NCI-H82 treated with DMSO at 0.1 percent for 48 hours (cell line): ENCODE measurements at regions not wholly inside any gene's neighbourhood (a gene's known extent, or its start where the extent isn't known, plus 50 kb on each side); places are given as distances from the start of the nearest gene placed in this dataset.

ENCODE experiments used
- DNase-seq: peaks from one replicate; lab custom pipeline; 2025; ENCODE audit not compliant: unreplicated experiment; lab: John Stamatoyannopoulos, UW

DNA sequence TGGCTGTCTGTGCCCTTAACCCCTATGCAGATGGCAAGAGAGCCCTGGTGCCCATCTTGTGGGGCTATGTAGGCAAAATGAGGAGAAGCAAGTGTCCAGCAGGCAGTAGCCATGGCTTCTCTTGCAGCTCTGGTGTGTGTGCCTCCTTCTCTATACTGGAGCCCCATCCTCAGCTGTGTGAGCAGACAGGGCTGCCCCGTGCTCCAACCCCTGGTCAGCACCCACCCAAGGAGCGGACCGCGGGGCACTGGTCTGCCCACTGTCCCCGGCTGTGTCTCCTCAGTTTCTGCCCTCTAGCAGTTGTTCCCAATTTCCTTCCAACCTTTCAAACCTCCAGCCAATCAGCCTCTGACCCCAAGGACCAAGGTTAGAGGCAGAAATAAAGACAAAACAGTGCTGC is 134.9 kb upstream of the GLI2 start:
- no peak for DNase-seq

DNA sequence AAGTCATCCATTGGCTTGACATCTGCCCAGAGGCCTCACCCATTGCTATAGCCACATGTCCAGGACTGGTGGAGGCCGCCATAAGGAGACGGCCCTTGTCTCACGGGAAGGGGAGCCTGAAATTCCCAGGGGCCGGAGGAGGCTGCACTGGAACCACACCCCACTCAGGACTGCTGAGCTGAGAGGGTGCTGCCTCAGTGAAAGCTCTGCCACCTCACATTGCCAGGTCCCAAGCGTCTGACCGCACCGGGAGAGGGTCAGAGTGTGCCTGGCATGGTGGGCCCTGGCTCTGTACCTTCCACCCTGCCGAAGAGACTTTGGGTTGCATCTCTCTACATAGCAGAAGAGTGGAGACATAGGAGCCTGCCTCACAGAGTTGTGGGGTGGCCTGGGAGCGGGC is 134.1 kb upstream of the GLI2 start:
- DNase-seq = no peak

DNA sequence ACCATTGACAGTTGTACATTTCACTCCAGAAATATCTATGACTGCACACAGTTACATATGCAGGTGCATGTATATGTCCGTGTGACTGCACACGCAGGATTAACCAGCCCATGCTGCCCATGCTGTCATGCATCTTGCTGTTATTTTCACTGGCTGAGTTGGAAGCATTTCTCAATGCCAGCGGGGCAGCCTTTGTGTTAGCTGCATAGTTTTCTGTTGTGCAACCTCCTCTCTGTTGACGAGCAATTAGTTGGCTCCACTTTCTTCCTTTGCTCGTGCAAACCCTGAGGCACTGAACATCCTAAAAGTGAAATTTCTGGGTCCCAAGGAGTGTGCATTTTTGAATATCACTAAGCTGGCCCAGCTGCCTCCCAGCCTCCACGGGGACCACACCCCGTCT is 133.4 kb upstream of the GLI2 start:
- DNase-seq = no peak

GRCh38 chr2:120604767-120605166 is 130.9 kb upstream of the GLI2 start:
- DNase-seq = no peak

DNA sequence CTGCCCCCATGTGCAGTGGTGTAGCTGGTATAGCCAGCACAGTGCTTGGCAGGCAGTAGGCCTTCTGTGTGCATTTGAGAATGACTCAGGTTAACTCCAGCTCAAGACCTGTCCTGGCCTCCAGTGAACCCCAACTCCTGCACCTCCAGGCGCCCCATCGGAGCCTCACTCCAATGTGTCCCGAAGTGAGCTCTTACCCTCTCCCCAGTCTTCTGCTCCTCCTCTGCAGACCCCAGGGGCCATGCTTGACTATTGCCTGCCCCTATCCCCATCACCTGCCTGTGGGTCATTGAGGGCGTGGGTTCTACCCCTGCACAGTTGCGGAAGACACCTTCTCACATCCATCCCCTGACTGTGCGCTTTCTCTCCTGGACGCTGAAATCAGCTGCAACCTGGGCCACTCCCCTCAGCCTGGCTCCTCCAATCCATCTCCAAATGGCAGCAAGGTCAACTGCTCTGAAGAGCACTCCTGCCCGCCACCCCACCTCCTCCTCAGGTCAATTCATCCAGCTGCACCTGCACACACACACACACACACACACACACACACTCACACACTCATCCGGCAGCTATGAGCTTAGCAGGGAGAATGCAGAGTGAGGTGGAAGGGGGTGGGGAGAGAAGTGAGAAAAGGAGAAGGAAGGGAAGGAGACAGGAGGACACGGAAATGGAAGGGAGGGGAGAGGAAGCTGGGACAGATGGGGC is 130.3 kb upstream of the GLI2 start:
- DNase-seq = no peak

DNA sequence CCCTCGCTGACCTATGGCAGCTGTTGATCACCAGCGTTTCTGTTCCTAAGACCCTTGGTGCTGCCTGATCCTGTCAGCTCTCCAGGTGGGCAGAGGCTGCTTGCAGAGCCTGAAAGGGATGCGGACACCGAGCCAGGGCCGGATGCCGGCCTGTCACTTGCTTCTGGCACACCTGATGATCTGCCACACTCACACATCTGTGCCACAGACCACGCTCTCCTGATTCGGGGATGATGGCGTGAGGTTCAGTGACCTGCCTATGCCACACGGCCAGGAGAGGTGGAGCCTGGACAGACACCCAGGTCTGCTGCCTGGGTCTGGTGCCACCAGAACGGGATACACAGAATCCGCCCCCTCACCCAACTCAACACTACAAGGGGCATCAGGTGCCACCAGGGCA is 129.4 kb upstream of the GLI2 start:
- DNase-seq = no peak

- DNase-seq = no peak
These were observed 128.7 kb upstream of the GLI2 start for GRCh38 chr2:120606931-120607330.

DNA sequence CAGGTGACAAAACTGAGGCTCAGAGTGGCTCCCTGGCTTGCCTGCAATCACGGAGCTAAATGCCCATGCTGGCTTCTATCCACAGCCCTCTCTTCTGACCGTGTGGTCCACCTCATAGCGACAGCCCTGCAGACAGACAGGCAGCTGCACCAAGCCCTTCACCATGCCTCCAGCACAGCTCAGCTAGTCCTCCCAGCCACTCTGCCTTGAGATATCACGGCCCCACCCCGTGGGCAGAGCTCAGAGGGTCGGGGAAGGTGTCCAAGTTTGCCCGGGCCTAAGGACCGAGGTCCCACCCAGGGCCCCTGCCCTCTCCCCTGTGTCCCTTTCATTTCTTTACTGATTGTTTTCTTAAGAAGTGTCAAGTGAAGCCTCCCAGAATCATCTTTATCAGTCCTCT is 128.2 kb upstream of the GLI2 start:
- no peak for DNase-seq

GRCh38 chr2:120607996-120608395 is 127.7 kb upstream of the GLI2 start:
- DNase-seq = no peak

DNA sequence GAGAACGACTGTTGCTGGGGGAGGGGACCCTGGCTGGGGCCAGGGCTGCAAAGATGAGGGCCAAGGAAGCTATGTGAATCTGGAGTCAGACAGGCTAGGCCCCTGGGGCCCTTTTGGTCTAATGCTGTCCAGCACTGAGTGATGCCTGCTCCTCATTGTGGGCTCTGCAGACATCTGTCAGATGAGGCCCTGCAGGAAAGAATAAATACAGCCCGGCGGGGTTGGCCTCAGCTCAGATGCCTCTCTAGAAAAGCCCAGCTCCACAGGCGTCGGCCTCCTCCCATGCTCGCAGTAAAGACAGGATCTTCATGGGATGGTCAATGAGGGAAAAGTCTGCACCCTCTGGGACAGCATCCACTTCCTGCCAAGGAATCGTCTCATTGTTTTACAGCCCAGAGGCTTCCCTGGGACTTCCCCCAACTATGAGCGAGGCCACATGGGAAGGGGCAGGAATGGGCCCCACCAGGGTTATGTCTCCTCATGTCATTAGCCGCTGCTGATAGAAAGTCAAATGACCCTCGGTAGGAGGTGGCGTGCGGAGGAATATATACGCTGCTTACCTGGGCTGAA is 125.8 kb upstream of the GLI2 start:
- no peak for DNase-seq

DNA sequence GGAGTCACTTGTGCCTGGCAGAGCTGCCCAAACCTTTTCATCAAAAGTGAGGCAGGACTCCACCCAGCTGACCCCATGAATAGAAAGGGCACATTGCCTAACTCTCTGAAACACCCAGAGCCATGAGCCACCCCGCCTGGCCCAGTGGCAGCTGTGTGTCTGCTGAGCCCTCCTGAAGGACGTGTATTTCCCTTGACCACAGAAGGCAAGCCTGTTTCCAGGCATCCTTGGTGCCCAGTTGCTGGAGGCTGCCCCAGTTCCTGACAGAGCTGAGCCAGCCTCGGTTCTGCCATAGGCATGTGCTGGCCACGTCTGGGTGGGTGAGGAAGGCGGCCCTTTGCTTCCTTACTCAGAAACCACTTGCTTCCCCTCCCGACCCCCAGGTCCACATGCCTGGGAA is 124.7 kb upstream of the GLI2 start:
- DNase-seq = no peak

- no peak for DNase-seq
These were observed 123.7 kb upstream of the GLI2 start for GRCh38 chr2:120611961-120612360.

- no peak for DNase-seq
These were observed 123.2 kb upstream of the GLI2 start for GRCh38 chr2:120612471-120612870.

DNA sequence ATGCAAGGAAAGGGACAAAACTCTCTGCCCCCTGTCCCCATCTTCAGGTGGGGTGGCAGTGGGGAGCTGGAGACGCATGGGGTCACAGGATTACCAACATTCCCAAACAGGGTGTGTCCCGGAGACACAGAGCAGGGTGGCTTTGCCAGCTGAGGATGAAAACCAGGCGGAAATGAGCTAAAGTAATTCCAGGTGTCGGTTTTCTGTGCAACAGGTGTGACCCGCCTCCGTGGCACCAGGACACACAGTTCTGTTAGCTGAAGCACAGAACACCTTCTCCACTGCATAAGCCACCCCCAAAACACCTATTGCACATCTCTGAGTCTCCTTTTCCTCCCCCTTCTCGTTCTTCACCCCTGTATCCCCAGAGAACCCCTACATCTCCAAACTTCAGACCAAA is 122.7 kb upstream of the GLI2 start:
- no peak for DNase-seq

DNA sequence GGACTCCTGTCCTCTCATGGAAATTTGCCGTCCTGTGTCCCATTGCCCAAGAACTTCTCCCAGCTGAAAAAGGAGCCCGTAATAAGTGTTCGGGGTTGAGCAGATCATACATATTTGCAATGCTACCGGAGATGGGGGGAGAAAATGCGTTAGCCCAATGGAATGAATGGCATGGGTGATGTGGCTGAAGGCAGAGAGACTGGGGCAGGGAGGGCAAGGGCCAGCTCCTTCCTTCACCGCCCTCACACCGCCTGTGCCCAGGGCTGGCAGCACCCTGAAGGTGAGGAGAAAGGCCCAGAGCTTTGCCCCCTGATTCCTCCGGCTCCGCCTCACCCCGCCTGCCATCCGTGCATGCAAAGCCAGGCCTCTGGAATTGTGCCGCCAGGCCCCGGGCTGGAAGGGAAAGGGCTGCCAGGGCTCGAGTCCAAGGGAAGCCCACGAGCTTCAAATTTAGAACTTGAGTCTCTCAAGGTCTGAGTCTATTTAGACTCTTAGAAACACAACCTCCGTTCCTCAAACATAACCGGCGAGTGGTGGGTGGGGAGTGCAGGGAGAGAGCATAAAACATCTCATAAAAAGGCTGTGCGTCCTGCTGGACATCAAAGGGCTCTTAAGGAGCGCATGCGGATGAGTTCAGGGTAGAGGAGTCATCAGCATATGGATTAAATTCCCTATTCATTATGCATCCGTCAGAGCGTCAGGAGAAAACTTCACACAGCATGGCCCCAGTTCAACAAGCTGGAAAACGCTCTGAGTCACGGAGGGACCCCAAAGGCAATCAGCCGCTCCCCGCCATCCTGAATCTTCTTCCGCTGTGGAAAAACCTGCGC is 121.7 kb upstream of the GLI2 start:
- DNase-seq = no peak

DNA sequence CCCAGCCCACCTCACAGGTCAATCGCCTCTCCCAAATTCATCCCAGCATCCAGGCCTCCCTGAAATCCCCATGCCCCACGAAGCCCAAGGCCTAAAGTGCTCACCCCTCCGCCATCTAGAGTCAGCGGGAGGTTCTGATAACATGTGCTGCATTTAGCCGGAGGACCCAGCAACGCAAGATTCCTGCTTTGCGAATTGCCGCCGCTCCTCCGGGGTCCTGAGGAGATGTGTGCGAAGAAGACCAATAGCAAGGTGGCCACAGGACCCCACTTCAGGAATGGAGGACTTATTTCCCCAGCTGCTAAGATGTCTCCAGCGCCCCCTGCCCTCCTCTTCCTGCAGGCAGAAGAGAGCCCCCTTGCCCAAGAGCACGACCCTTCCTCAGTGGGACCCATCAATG is 120.8 kb upstream of the GLI2 start:
- DNase-seq = no peak

DNA sequence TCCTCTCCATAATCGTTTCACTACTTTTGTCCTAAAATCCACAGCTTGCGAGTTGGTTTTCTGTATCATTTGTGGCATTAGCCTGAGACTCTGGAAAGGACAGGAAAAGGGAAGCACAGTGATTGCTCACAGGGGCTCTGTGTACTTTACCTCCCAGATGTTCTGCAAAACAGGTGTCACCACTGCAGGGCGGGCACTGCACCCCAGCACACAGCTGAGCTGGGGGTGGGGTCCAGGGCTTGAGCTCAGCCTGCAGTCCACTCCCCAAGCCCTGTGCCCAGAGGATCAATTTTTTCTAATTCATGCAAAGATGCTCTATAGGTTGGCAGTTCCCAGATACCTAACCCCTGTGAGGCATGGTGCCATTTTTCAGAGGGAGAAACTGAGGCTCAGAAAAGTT is 119.4 kb upstream of the GLI2 start:
- no peak for DNase-seq

DNA sequence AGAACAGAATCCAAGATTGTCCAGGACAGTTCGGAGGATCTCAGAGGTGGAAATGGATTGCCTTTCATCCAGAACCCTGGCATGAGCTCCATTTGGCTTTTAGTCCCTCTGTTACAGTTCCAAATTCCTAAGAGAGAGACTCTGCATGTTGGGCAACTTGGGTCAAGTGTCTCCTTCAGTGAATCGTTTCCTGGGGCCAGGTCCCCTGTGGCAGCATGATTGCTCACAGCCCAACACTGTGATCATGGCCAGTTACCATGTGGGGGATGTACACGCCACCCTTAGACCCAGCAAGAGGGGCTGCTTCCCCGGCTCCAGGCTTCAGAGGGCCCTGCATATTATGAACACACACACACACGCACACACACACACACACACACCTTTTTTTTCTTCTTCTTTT is 118.6 kb upstream of the GLI2 start:
- no peak for DNase-seq

DNA sequence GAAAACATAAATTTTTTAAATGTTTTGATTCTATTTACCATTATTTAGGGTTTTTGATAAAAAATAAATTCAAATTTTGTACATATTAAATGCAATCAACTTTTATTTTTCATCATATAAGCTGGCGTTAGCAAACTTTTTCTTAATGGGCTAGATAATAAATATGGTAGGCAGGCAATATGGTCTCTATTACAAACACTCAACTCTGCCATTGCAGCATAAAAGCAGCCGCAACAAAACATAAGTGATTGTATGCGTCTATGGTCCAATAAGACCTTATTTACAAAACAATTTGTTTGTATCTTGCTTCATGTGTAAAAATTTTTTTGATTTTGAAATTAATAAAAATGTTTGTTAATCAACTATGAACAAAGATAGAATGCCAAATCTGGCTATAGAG is 116.8 kb upstream of the GLI2 start:
- DNase-seq = no peak

DNA sequence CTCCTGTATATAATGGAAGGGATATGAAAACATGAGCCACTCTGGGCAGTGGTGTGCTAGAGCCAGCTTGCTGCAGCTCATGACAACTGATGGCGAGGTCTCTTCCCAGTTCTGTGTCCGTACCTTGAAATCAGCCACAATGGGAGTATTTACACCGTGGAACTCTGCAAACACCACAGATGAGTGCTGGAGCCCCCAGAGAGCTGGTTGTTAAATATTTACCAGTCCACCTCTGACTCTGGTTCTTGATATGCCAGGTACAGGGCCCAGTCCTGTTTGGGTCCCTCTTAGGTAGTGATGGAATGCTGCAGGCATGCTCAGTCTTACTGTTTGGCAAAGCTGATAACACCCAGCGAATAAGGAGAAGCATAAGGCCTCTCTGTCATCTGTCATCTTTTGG is 116.1 kb upstream of the GLI2 start:
- DNase-seq = no peak

DNA sequence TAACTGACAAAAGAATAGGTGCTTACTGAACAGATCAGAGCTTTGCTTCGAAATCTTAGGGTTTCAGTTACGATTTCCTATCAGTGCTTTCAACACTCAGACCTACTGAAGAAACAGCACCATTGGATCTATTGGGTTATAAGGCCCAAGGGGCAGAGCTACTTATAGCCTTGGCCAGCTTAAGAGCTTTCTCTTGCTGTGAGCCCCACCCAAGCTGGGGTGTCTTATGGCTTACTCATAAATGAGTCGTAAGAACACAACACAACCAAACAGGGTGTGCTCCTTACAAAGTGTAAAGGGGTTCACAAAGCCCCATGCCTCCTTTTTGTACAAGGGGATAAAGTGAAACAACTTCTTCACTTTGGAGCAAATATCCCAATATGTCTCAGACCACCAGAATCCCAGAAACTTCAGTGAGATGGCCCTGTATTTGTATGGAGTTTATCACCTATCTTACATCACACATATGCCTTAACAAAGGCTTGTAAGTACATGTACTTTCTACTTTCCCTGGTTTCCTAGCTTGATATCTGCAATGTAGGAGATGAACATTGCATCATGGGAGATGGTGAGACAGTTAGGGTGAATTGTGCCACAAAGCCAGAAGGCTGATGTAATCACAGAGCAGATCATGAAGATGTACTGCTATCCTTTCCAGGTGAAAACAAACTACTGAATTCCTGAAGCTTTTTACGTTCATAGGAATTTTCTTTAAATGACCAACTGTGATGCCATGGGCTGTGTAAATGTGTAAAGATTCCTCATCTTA is 115.5 kb upstream of the GLI2 start:
- no peak for DNase-seq
